Endodermal cell (in vitro differentiated cells): ENCODE measurements at regions not wholly inside any gene's neighbourhood (a gene's known extent, or its start where the extent isn't known, plus 50 kb on each side); places are given as distances from the start of the nearest gene placed in this dataset.

Experiments
- DNase-seq: peaks from one replicate; pipeline ENCODE4 v3.0.0-alpha.2; 2017
- H3K27ac ChIP-seq: 2 replicates; pipeline ENCODE4 v1.5.1; 2013; ENCODE audit warnings: mild to moderate bottlenecking, low read depth, low read length, moderate library complexity
- H3K27me3 ChIP-seq: 2 replicates; pipeline ENCODE4 v1.6.1; 2013; ENCODE audit warnings: mild to moderate bottlenecking, low read length, moderate library complexity; ENCODE audit not compliant: insufficient read depth, control insufficient read depth, poor library complexity, severe bottlenecking
- H3K36me3 ChIP-seq: 2 replicates; pipeline ENCODE4 v1.7.0; 2013; ENCODE audit warnings: mild to moderate bottlenecking, low read length, moderate library complexity; ENCODE audit not compliant: control insufficient read depth, insufficient read depth
- H3K4me1 ChIP-seq: one replicate; pipeline ENCODE4 v1.7.0; 2013; ENCODE audit warnings: low read length; ENCODE audit not compliant: control insufficient read depth, insufficient read depth
- H3K4me3 ChIP-seq: 2 replicates; pipeline ENCODE4 v1.5.1; 2013; ENCODE audit warnings: mild to moderate bottlenecking, low read length, moderate library complexity
- H3K9ac ChIP-seq: 2 replicates; pipeline ENCODE4 v1.6.1; 2013; ENCODE audit warnings: mild to moderate bottlenecking, low read length, moderate library complexity; ENCODE audit not compliant: poor library complexity, severe bottlenecking; ENCODE audit errors: extremely low read depth
- H3K9me3 ChIP-seq: 2 replicates; pipeline ENCODE4 v1.6.1; 2013; ENCODE audit warnings: mild to moderate bottlenecking, low read length, moderate library complexity; ENCODE audit not compliant: control insufficient read depth
- H3K27ac Mint-ChIP-seq: 2 replicates; pipeline ENCODE4 v1.8.0; 2020; ENCODE audit warnings: mixed read lengths
- H3K27me3 Mint-ChIP-seq: 2 replicates; pipeline ENCODE4 v1.8.0; 2021; ENCODE audit warnings: mild to moderate bottlenecking, mixed read lengths; ENCODE audit not compliant: insufficient read depth
- H3K36me3 Mint-ChIP-seq: 2 replicates; pipeline ENCODE4 v1.8.0; 2020; ENCODE audit warnings: low read depth, mixed read lengths
- H3K4me1 Mint-ChIP-seq: 2 replicates; pipeline ENCODE4 v1.8.0; 2020; ENCODE audit warnings: mixed read lengths
- H3K4me3 Mint-ChIP-seq: 2 replicates; pipeline ENCODE4 v1.8.0; 2020; ENCODE audit warnings: mild to moderate bottlenecking, moderate library complexity, mixed read lengths
- H3K9me3 Mint-ChIP-seq: 2 replicates; pipeline ENCODE4 v1.8.0; 2020; ENCODE audit warnings: mild to moderate bottlenecking, mixed read lengths
- CTCF ChIP-seq: fragments of 200-600 bp; sonication (generic); conservative IDR thresholded peaks from 2 replicates; pipeline ENCODE4 v1.5.0; 2021; ENCODE audit warnings: antibody characterized with exemption, mild to moderate bottlenecking
- WGBS, 2 experiments: methylation state at CpG; one replicate each; pipeline versions ENCODE4 v1.1.5 to v1.1.7; 2013; ENCODE audit warnings: missing lambda C conversion rate in 2 of 2, mixed read lengths in 1 of 2; ENCODE audit not compliant: insufficient coverage in 1 of 2, insufficient read length in 1 of 2; 5-methylcytosine and 5-hydroxymethylcytosine counted together

- H3K4me1 ChIP-seq = no peaks in the 10 kb centered on the region
- no peaks in the 10 kb centered on the region for H3K27me3 Mint-ChIP-seq
- H3K27ac Mint-ChIP-seq = no peak overlapping the region
- H3K4me3 Mint-ChIP-seq = no peak overlapping the region
- no peaks in the 10 kb centered on the region for H3K27me3 ChIP-seq
- DNase-seq = peak; percentile 50
- H3K36me3 ChIP-seq = no peaks in the 10 kb centered on the region
- H3K27ac ChIP-seq = no peak overlapping the region
- H3K9me3 ChIP-seq = no peaks in the 10 kb centered on the region
- H3K4me3 ChIP-seq = no peak overlapping the region
- H3K9ac ChIP-seq = no peak overlapping the region
- WGBS, 2 experiments = 57 to 72% methylated on average over 1 to 2 of the region's 2 CpGs
- H3K9me3 Mint-ChIP-seq = no peaks in the 10 kb centered on the region
- no peaks in the 10 kb centered on the region for H3K36me3 Mint-ChIP-seq
- peaks cover 5% of the 10 kb centered on the region for H3K4me1 Mint-ChIP-seq
- no peak for TF ChIP-seq CTCF
Observed at GRCh38 chr13:93145199-93145598, 81.4 kb upstream of the GPC6 start.

DNA sequence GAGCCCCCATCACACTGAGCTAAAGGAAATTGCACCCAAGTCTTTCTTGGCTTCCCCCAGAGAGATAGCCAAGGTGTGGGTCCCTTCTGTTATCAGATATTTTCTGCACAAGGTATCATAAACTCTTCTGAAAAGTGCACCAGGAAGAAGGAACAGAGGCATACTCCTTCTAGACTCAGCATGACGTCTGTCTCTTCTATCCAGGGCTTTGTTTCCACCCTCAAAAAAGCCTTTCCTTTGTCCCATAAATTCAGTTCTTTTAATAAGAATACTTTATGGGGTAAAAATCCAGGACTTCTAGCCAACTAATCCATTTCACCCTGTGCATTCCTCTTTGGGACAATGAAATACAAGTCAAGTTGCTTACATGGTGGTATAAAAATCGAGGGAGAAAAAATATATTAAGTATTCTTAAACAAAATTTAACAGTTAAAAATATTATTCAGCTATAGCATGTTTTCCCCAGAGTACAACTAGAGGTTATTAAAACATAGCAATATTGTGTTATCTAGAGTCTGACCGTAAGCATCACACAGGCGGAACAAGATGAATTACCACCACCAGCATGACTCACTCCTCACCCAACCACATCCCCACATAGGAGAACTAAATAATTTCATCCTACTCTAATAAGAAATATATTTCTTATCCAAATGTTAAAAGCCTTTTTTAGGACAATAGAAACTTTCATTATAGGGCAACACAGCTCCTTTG, 79.9 kb upstream of the GPC6 start:
- Mint-ChIP-seq H3K9me3 (no peaks in the 10 kb centered on the region), H3K4me1 (peaks cover 5% of the 10 kb centered on the region), H3K4me3 (no peak overlapping the region), H3K36me3 (no peaks in the 10 kb centered on the region), H3K27ac (no peak overlapping the region), H3K27me3 (no peaks in the 10 kb centered on the region)
- 86 to 100% methylated on average over 1 to 3 of the region's 4 CpGs for WGBS, 2 experiments
- no peaks in the 10 kb centered on the region for H3K9me3 ChIP-seq
- H3K4me1 ChIP-seq = no peaks in the 10 kb centered on the region
- no peak for TF ChIP-seq CTCF
- no peaks in the 10 kb centered on the region for H3K27me3 ChIP-seq
- no peak overlapping the region for H3K27ac ChIP-seq
- no peak for DNase-seq
- no peak overlapping the region for H3K4me3 ChIP-seq
- H3K9ac ChIP-seq = no peak overlapping the region
- H3K36me3 ChIP-seq = no peaks in the 10 kb centered on the region

DNA sequence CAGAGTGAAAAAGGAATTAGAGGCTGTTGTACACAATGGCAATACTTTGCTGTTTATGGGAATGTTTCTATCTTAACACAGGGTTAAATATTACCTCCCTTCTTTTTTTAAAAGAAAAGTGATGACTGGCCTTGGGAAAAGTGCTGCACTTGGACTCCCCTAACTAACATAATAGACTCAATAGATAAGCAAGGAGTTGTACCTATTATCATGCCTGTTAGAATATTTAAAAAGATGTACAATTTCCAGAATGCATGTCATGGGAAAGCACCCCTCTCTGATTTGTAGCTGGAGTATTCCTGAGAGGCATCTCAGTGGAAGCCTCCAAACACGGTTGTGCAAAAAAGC, 79.3 kb upstream of the GPC6 start:
- no peaks in the 10 kb centered on the region for H3K9me3 Mint-ChIP-seq
- no peaks in the 10 kb centered on the region for H3K27me3 Mint-ChIP-seq
- Histone ChIP-seq H3K27me3 (no peaks in the 10 kb centered on the region), H3K27ac (no peak overlapping the region), H3K4me1 (no peaks in the 10 kb centered on the region), H3K9me3 (no peaks in the 10 kb centered on the region), H3K36me3 (no peaks in the 10 kb centered on the region), H3K4me3 (no peak overlapping the region), H3K9ac (no peak overlapping the region)
- no peak for DNase-seq
- 89% methylated on average over 1 of the region's 1 CpG; no CpG with 5 or more reads in 1 of the 2 experiments for WGBS, 2 experiments
- H3K27ac Mint-ChIP-seq = no peak overlapping the region
- H3K36me3 Mint-ChIP-seq = no peaks in the 10 kb centered on the region
- peaks cover 5% of the 10 kb centered on the region for H3K4me1 Mint-ChIP-seq
- no peak overlapping the region for H3K4me3 Mint-ChIP-seq
- no peak for TF ChIP-seq CTCF
